GM23338 (cell line): ENCODE measurements at regions not wholly inside any gene's neighbourhood (a gene's known extent, or its start where the extent isn't known, plus 50 kb on each side); places are given as distances from the start of the nearest gene placed in this dataset. TPM values are rescaled to one million over a fixed set of nuclear protein-coding genes. Genes with fewer than 3 reads are reported as not detected.

Source experiments
- ATAC-seq: fragments of 200-7000 bp; cut with Tn5 transposase; 3 replicates; pipeline ENCODE4 v1.9.1; 2020
- DNase-seq: peaks from one replicate; pipeline ENCODE4 v3.0.0-alpha.2; 2015; ENCODE audit warnings: low spot score
- H2AFZ ChIP-seq: fragments of 200-600 bp; sonication (generic); 2 replicates; pipeline ENCODE4 v1.8.0; 2016; ENCODE audit warnings: antibody characterized with exemption, mild to moderate bottlenecking, moderate library complexity
- H3F3A ChIP-seq: fragments of 200-600 bp; sonication (generic); replicated peaks from 2 replicates; pipeline ENCODE4 v1.8.0; 2017; ENCODE audit warnings: antibody characterized with exemption, mixed run types, low read depth
- H3K27ac ChIP-seq: fragments of 200-600 bp; sonication (generic); 2 replicates; pipeline ENCODE4 v1.6.1; 2016; ENCODE audit warnings: low read depth
- H3K27me3 ChIP-seq: fragments of 200-600 bp; sonication (generic); 2 replicates; pipeline ENCODE4 v1.8.0; 2016; ENCODE audit warnings: mild to moderate bottlenecking, mixed run types, moderate library complexity; ENCODE audit not compliant: insufficient read depth
- H3K36me3 ChIP-seq: fragments of 200-600 bp; sonication (generic); 2 replicates; pipeline ENCODE4 v1.8.0; 2016; ENCODE audit warnings: mild to moderate bottlenecking; ENCODE audit not compliant: insufficient read depth
- H3K4me1 ChIP-seq: fragments of 200-600 bp; sonication (generic); 2 replicates; pipeline ENCODE4 v1.8.0; 2016; ENCODE audit warnings: mild to moderate bottlenecking, moderate library complexity; ENCODE audit not compliant: insufficient read depth
- H3K4me2 ChIP-seq: fragments of 200-600 bp; sonication (generic); 2 replicates; pipeline ENCODE4 v1.7.1; 2017; ENCODE audit warnings: mixed run types
- H3K4me3 ChIP-seq: fragments of 200-600 bp; sonication (generic); 2 replicates; pipeline ENCODE4 v1.6.1; 2016; ENCODE audit warnings: mixed run types
- H3K79me2 ChIP-seq: fragments of 200-600 bp; sonication (generic); replicated peaks from 2 replicates; pipeline ENCODE4 v1.8.0; 2017; ENCODE audit warnings: mild to moderate bottlenecking; ENCODE audit not compliant: insufficient read depth
- H3K9me2 ChIP-seq: fragments of 200-600 bp; sonication (generic); 2 replicates; pipeline ENCODE4 v1.8.0; 2017; ENCODE audit not compliant: insufficient read depth
- H4K20me1 ChIP-seq: fragments of 200-600 bp; sonication (generic); replicated peaks from 2 replicates; pipeline ENCODE4 v1.8.0; 2017; ENCODE audit warnings: mild to moderate bottlenecking; ENCODE audit not compliant: insufficient read depth
- H3K27ac Mint-ChIP-seq: 2 replicates; pipeline ENCODE4 v1.8.0; 2020; ENCODE audit warnings: inconsistent platforms, mild to moderate bottlenecking, moderate library complexity, mixed read lengths
- H3K27me3 Mint-ChIP-seq: 3 replicates; pipeline ENCODE4 v1.8.0; 2022; ENCODE audit warnings: low read depth, mild to moderate bottlenecking, moderate library complexity, mixed read lengths, inconsistent platforms; ENCODE audit not compliant: insufficient read depth, poor library complexity
- H3K36me3 Mint-ChIP-seq: 3 replicates; pipeline ENCODE4 v1.8.0; 2021; ENCODE audit warnings: low read depth, mild to moderate bottlenecking, inconsistent platforms, moderate library complexity, mixed read lengths
- H3K4me1 Mint-ChIP-seq: 3 replicates; pipeline ENCODE4 v1.8.0; 2020; ENCODE audit warnings: mild to moderate bottlenecking, inconsistent platforms, mixed read lengths
- H3K4me3 Mint-ChIP-seq: 3 replicates; pipeline ENCODE4 v1.8.0; 2021; ENCODE audit warnings: moderate library complexity, mild to moderate bottlenecking, inconsistent platforms, mixed read lengths
- H3K9me3 Mint-ChIP-seq: 3 replicates; pipeline ENCODE4 v1.8.0; 2020; ENCODE audit warnings: moderate library complexity, mild to moderate bottlenecking, inconsistent platforms, mixed read lengths
- EZH2phosphoT487 ChIP-seq: fragments of 200-600 bp; sonication (generic); IDR thresholded peaks from one replicate; pipeline ENCODE4 v1.8.1; 2018; ENCODE audit warnings: antibody characterized with exemption; ENCODE audit not compliant: unreplicated experiment
- small RNA-seq: library from RNA; depleted of rRNA; stranded (forward); fragments of <200 nt; gene quantifications from one replicate; pipeline ENCODE3, GENCODE V24; 2014; ENCODE audit warnings: low replicate concordance
- TF ChIP-seq, protein P1 (sequence below), 2 experiments: fragments of 200-600 bp in 1 of 2; sonication (generic) in 1 of 2; conservative IDR thresholded peaks; 2 replicates each; pipeline versions ENCODE4 v1.5.1 to v1.6.1; 2016 to 2017; ENCODE audit warnings: antibody characterized with exemption in 2 of 2, low read depth in 2 of 2, mild to moderate bottlenecking in 2 of 2, moderate library complexity in 1 of 2

DNA sequence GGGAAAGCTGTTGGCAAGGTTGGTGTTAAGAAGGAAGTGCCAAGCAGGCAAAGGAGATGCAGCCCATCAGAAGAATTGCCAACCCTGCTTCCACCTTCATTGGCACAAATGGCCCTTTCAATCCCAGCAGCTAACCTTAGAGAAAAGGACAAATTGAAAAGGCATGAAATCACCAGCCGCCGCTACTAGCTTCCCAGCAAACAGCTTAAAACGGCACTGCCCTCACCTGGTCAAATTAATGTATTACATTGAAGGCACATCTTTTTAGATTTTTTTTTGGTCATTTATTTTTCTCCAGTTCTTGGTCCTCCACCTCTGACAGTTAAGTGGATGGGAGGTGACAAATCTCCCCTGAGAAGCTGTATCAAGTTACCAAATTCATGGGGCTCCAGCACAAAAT, 51.0 kb upstream of the NHSL2 start:
- Histone ChIP-seq H4K20me1 (no peaks in the 10 kb centered on the region), H3K4me1 (no peaks in the 10 kb centered on the region), H3K79me2 (no peaks in the 10 kb centered on the region), H3F3A (no peaks in the 10 kb centered on the region), H3K4me2 (no peak overlapping the region), H3K27me3 (no peaks in the 10 kb centered on the region), H3K4me3 (no peak overlapping the region), H3K9me2 (no peaks in the 10 kb centered on the region), H3K27ac (no peak overlapping the region), H3K36me3 (no peaks in the 10 kb centered on the region), H2AFZ (no peak overlapping the region)
- Mint-ChIP-seq H3K27me3 (peaks cover 6% of the 10 kb centered on the region), H3K36me3 (no peaks in the 10 kb centered on the region), H3K9me3 (no peaks in the 10 kb centered on the region), H3K27ac (no peak overlapping the region), H3K4me3 (no peak overlapping the region), H3K4me1 (no peaks in the 10 kb centered on the region; the same call in 2 of the 3 replicates)
- peak; percentile 71 for DNase-seq
- TF ChIP-seq, protein P1, sequence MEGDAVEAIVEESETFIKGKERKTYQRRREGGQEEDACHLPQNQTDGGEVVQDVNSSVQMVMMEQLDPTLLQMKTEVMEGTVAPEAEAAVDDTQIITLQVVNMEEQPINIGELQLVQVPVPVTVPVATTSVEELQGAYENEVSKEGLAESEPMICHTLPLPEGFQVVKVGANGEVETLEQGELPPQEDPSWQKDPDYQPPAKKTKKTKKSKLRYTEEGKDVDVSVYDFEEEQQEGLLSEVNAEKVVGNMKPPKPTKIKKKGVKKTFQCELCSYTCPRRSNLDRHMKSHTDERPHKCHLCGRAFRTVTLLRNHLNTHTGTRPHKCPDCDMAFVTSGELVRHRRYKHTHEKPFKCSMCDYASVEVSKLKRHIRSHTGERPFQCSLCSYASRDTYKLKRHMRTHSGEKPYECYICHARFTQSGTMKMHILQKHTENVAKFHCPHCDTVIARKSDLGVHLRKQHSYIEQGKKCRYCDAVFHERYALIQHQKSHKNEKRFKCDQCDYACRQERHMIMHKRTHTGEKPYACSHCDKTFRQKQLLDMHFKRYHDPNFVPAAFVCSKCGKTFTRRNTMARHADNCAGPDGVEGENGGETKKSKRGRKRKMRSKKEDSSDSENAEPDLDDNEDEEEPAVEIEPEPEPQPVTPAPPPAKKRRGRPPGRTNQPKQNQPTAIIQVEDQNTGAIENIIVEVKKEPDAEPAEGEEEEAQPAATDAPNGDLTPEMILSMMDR (conservative IDR thresholded peaks at IDR 0.05; ENCODE audit: low read depth in 2 of 2): peak; percentile 53 to 65
- no peak for TF ChIP-seq EZH2phosphoT487
- peak; percentile 53; the same call in 2 of the 3 replicates for ATAC-seq

Small RNA genes in the stretch of these regions (small RNA-seq; reads per million reads assigned to genes)
- gene BX276092.3: not detected
